Fibroblast of pulmonary artery (primary cell): ENCODE measurements at regions not wholly inside any gene's neighbourhood (a gene's known extent, or its start where the extent isn't known, plus 50 kb on each side); places are given as distances from the start of the nearest gene placed in this dataset.

Source experiments
- DNase-seq: peaks from one replicate; pipeline ENCODE4 v3.0.0-alpha.2; 2010; ENCODE audit warnings: low read depth
- H3K4me3 ChIP-seq: replicated peaks from 2 replicates; pipeline ENCODE4 v1.5.1; 2011; ENCODE audit warnings: low read depth, mild to moderate bottlenecking, control low read depth, low read length, moderate library complexity
- CTCF ChIP-seq: IDR thresholded peaks from 2 replicates; pipeline ENCODE4 v1.5.1; 2011; ENCODE audit warnings: mild to moderate bottlenecking, control low read depth, low read length, inconsistent platforms; ENCODE audit errors: missing control alignments

GRCh38 chr13:111577956-111578605 is 257.6 kb downstream of the TEX29 start:
- H3K4me3 ChIP-seq, result no peak overlapping the region
- no peak for TF ChIP-seq CTCF
- DNase-seq, result no peak

DNA sequence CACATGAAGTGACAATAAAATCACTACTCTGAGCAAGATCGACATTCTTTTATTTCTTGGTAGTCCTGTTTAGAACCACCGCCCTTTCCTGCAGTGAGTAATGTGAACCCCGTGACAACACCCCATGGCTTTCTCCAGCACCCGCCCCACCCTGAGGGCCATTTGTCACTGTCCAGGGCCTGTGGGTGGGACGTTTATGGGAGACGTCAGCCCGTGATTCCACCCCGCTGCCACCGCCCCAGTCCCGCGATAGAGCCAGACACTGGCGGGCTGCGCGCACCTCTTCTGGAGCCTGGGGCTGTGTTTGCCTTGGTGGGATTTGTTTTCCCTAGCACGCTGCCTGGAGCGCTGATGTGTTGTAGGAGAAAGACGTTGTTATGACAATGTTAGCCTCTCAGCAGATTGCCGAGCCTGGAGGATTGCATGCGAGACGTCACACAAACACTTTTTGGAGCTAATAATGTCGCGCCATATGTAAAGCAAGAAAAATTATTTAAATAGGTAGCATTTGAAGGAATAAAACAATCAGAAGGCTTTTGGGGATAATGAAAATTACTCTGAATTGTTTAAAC is 263.7 kb downstream of the TEX29 start:
- no peak overlapping the region for H3K4me3 ChIP-seq
- no peak for DNase-seq
- TF ChIP-seq CTCF, result no peak

- H3K4me3 ChIP-seq, result no peak overlapping the region
- no peak for DNase-seq
- no peak for TF ChIP-seq CTCF
Measured at GRCh38 chr13:111584870-111585269, 264.4 kb downstream of the TEX29 start.

GRCh38 chr13:111586291-111586690 is 265.8 kb downstream of the TEX29 start:
- no peak overlapping the region for H3K4me3 ChIP-seq
- TF ChIP-seq CTCF, result no peak
- DNase-seq, result no peak

- no peak overlapping the region for H3K4me3 ChIP-seq
- no peak for TF ChIP-seq CTCF
Measured at GRCh38 chr13:111587249-111587648, 266.8 kb downstream of the TEX29 start.

DNA sequence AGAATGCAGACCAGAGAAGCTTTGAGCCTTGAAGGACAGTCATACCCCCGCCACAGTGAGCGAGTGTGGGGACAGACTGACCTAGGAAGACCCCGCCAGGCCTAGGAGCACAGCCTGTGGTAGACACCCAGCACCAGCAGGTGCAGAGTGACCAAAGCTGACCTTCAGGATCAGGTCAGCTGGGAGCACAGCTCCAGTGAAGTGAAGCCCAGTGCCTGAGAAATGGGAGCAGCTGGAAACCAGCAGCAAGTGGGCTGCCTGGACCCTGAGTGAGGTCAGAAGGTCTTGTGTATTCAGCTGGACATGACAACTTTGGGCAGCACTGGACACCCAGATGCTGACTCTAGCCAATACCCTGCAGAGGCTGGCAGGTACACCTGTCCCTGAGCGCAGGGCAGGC is 268.9 kb downstream of the TEX29 start:
- no peak for TF ChIP-seq CTCF
- DNase-seq, result no peak
- H3K4me3 ChIP-seq, result no peak overlapping the region

More at GRCh38 chr13:111587249-111587648, 266.8 kb downstream of the TEX29 start:
- DNase-seq, result no peak

GRCh38 chr13:111589992-111590391 is 269.6 kb downstream of the TEX29 start:
- TF ChIP-seq CTCF, result no peak
- DNase-seq, result no peak
- no peak overlapping the region for H3K4me3 ChIP-seq
